Smooth muscle cell of the brain vasculature (primary cell): ENCODE measurements at regions not wholly inside any gene's neighbourhood (a gene's known extent, or its start where the extent isn't known, plus 50 kb on each side); places are given as distances from the start of the nearest gene placed in this dataset.

Experiments used
- DNase-seq: peaks from one replicate; pipeline ENCODE4 v3.0.0-alpha.2; 2012; ENCODE audit warnings: low read depth, low spot score

GRCh38 chr3:137061186-137061585 lies 103.4 kb downstream of the IL20RB start:
- no peak for DNase-seq

GRCh38 chr3:137062250-137062649 lies 104.5 kb downstream of the IL20RB start:
- no peak for DNase-seq

DNA sequence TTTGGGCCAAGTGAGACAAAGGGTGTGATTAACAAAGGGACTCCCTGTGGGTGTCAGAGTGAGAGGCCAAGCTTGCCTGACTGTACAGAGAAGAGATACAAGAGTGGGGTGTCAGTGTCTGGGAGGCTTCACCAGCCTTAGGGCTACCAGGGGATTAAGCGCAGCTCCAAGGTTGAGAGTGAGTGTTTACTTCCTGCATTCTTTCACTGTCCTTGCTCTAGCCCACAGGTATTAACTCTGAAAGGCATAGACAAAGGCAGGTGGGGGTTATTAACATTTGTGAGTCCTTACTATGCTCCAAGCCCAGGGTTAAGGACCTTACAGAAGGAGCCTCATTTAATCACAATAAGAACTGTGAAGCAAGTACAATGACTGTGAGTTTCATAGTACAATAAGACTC lies 107.6 kb downstream of the IL20RB start:
- no peak for DNase-seq

DNA sequence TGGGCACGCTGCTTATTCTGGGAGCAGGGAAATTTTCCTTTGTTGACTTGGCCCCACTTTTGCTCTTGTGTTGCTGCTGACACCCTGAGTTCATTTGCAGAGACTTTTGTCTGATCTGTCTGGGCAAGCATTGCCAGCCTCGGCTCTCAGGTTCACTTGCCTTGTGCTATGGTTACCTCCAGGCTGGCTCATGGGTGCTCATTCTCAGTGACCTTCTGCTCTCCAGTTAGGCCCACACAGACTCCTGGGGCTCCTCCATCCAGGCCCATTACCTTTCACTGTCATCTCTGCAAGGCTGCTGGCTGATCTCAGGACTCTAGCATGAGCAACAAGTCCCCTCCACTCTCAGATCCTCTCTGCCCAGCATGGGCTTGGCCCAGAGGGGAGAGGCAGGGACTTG lies 108.3 kb downstream of the IL20RB start:
- no peak for DNase-seq

- DNase-seq = no peak
These were observed 113.3 kb downstream of the IL20RB start for GRCh38 chr3:137071104-137071503.

DNA sequence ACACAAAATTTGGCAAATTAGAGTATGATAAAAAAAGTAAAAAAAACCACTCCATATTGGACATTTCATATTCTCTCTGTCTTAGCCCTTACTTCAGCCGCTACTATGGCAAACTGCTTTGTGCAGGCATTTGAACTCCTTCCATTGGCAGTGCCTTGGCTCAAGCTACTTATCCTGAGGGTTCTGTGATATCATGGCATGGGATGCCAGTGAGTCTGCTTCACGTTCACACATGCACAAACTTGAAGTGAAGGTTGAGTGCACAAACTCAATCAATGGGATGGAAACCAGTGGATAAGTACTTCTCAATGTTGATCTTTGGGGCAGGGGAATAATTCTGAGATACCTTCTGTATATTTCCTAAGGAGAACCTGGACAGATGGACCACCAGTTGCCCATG lies 117.2 kb downstream of the IL20RB start:
- DNase-seq = no peak

DNA sequence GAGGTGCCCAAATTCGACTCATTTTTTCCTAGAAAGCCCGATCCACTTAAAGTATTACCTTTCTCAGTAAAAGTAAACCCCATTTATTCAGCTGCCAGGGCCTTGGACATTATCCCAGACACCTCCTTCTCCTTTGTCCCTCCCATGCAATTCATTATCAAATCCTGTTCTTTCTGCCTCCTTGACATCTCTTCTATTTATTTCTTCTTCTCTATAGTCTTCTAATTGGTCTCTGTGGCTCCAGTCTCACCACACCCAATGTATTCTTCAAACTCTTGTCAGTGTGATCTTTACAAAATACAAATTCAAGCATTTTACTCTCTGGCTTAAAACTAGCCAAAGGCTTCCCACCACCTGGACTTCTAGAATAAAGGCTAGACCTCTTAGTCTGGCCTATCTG lies 120.3 kb downstream of the IL20RB start:
- no peak for DNase-seq

DNA sequence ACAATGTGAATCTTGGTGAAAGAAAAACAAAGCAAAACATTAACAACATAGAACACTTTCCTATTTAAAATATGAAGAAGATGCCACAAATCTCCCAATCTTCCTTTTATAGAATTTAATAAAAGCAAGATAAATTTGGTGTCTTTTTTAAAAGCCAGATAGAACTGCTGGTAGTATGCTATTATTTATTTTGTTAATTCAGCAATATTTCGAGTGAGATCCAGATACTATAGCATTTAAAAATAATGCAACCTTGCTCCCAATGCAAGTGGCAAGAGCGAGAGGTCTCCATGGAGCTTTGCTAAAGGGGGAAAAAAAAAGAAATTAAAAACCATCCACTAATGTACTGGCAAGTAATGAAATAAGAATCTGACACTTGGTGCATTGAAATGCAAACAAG lies 121.8 kb downstream of the IL20RB start:
- no peak for DNase-seq

DNA sequence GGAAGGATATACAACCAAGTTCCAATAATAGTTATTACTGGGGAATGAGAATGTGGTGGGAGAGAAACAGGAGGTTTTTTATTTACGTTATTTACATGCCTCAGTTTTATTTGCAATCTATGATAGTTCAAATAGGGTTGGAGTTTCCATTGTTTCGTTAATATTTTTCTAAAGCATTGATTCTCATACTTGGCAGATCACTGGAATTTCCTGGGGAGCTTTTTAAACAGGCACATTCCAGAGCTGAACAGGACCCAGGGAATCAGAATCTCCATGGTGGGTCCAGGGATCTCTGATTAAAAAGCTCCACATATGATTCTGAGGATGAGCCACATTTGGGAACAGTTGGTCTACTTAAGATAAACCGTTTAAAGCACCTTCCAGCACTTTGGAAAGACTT lies 123.9 kb downstream of the IL20RB start:
- no peak for DNase-seq

- DNase-seq = no peak
These were observed 125.0 kb downstream of the IL20RB start for GRCh38 chr3:137082763-137083162.

GRCh38 chr3:137083332-137083731 lies 125.5 kb downstream of the IL20RB start:
- no peak for DNase-seq

GRCh38 chr3:137084586-137084985 lies 126.8 kb downstream of the IL20RB start:
- DNase-seq = no peak

- no peak for DNase-seq
These were observed 139.6 kb downstream of the IL20RB start for GRCh38 chr3:137097386-137097785.

DNA sequence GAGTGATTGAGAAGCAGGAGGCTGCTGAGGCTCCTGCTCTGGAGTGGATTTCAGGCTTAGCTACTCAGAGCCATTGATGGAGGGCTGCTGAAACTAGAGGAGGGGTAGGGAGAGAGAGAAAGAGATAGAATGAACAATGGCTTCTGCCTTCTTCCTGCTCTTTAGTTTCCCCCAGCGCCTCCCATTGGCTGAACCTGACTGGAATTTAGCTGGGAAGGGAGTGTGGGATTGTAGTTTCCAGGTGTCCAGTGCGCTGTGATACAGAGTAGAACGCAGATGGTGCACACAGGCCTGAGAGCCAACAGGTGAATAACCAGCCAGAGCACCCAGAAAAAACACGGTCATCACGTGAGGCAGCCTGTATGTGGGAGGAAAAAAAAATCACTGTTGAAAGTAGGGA lies 140.1 kb downstream of the IL20RB start:
- DNase-seq = no peak

DNA sequence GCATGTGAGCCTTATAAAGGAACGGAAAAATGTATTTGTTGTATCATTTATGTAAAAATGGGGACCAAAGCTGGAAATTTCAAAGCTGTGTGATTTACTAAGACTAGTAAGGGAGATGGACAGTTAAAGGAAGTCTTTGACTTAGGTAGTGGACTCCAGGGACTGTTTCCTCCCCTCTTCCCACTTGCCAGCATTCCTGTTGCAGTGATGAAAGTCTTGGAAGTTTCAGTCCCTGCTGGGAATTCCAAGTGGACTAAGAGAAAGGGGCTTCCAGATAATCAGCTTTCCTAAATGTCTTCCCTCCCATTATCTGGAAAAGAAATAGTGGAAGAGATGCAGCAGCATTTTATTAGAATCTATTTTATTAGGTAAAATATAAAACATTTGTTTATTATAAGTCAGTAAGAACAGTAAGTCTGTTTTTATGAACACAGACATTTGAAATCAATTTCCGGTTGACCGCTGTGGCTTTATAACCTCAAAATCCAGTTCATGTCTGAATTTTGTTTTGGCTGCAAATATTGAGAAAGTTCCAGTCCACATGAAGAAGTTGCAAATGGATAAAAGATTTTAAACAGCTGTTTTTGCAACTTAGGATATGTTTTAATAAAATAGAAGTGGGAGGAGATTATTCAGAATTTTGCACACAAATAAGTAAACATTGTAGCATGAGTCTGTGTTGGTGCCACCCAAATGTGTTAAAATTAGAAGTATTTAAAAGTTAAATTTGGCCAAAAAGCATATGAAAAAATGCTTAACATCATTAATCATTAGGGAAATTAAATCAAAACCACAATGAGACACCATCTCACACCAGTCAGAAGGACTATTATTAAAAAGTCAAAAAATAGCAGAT lies 141.8 kb downstream of the IL20RB start:
- no peak for DNase-seq

GRCh38 chr3:137100326-137100725 lies 142.5 kb downstream of the IL20RB start:
- DNase-seq = no peak

DNA sequence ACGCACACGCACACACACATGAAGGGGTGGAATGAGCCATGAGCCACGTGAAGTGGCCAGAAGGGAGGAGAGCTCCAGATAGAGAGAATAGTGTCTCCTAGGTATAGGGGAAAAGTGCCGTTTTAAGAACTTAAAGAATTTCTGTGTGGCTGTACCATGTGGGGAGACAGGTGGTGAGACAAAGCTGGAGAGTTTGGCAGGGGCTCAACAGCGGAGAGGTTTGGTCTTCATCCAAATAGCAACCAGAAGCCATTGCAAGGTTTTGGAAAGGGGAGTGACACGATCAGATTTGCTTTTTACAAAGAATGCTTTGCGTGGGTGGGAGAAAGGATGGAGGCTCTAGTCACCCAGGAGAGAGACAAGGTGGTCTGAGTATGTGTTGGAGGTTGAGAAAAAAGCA lies 146.0 kb downstream of the IL20RB start:
- DNase-seq = no peak

DNA sequence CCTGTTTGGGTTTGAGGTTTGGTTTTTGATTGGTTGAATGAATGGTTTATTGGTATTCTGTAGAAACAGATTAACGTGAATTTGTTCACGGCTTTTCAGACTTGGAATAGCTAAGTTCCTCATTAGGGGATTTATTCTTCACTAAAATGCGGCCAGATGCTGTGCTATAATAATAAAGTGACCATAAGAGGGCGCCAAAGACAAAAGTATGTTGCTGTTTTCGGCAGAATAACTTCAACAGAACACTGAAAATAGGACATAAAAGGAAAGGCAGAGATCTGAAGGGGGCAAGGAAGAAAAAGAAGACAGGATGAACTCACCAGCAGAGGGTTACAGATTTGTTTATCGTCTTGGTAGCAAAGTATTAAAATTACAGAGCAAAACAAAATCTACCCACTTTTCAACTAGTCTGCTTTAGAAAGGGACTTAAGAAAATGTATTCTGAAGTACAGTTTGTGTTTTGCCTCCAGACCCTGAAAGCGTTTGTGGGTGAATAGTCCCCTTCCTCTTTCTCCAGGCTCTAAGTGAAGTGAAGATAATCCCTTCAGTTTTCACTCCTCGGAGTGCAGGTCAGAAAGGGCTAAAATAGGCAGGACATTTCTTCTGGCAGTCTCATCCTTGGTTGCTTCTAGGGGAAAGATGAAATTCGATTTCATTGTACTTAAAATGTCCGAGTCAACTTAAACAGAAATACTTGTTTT lies 147.6 kb downstream of the IL20RB start:
- DNase-seq = peak; percentile 31

DNA sequence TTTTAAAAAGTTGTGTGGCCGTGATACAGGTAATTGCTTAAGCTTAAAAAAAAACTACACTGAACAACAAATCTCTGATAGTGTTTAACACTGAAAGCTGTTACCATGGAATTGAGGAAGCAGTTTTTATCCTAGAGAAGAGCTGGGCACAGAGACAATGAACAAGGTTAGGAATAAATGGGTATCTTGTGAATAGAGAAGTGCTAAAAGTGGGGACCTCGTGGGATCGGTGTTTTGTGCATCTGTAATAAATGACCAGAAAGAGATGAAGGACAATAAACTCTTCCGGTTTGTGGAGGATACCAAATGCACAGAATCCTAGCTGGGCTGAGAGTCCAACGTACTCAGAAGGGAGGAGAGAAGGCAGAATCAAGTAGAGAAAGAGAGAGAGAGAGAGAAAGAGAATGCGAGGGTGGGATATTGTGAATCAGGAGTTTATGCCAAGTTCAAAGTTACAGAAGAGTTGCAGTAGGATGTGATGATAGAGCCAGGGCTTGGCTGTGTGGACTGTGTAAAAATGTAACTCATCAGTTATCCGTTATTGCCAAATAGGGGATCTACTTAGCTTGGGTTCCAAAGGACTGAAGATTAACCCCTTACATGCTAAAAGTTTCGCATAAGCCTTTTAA lies 148.9 kb downstream of the IL20RB start:
- no peak for DNase-seq

GRCh38 chr3:137108699-137109440 lies 151.1 kb downstream of the IL20RB start:
- DNase-seq = no peak

DNA sequence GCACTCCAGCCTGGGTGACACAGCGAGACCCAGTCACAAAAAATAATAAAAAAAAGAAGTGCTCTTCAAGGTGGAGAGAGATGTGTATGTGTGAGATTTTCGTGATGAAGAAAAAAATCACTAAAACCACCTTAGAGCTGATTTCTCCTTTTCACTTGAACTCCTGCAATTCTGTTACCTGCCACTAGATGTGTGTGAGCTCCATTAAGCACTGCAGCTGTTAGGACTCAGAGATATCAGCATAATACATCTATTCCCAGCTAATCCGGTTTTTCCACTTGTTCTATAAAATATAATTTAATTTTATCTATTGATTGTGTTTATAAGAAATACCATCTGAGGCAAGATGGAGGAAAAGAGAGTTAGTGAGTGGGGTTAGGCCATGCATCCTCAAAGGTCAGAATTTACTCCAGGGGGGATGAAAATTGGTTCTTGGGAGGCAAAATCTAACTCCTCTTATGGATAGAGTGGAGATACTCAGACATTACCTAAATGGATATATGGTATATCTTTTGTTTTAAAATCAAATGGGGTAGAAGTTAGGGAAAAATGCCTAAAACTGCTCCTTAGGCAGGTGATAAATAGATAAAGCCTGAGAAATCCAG lies 152.7 kb downstream of the IL20RB start:
- DNase-seq = peak; percentile 2

- DNase-seq = no peak
These were observed 153.7 kb downstream of the IL20RB start for GRCh38 chr3:137111497-137111896.
